GM13976 (cell line): ENCODE measurements at regions not wholly inside any gene's neighbourhood (a gene's known extent, or its start where the extent isn't known, plus 50 kb on each side); places are given as distances from the start of the nearest gene placed in this dataset.

Source experiments
- DNase-seq: peaks from one replicate; pipeline ENCODE4 v3.0.0; 2012; ENCODE audit warnings: low spot score
- in situ Hi-C: fragments of 300-500 bp; cut with MboI; formaldehyde crosslinking; loops from one replicate; pipeline ENCODE4 v1.12.0; 2022; ENCODE audit warnings: low sequenced_read_pairs, mixed read lengths, inconsistent platforms; ENCODE audit not compliant: unreplicated experiment
- TF ChIP-seq, protein P1 (sequence below): IDR thresholded peaks from 2 replicates; pipeline ENCODE4 v1.5.1; 2012; ENCODE audit warnings: borderline replicate concordance, mild to moderate bottlenecking; ENCODE audit not compliant: insufficient read depth; ENCODE audit errors: extremely low read depth, missing control alignments, control extremely low read depth

DNA sequence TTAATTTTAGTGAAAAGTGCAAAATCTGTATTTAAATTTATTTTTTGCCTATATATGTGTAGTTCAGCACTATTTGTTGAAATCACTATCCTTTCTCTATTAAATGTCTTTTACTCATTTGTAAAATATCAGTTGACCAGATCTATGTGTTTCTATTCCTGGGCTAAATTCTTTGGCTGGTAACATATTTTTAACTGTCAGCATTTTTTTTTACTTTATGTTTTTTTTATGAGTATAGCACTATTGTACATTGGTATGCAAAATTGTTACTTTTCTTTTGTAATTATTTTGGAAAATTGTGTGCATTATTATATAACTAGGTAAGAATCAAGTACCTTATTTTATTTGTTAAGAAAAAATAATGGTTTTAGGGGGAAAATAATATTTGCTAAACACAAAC lies 582.8 kb upstream of the ADGRB3 start:
- in situ Hi-C loops = no loop called here
- no peak for DNase-seq

DNA sequence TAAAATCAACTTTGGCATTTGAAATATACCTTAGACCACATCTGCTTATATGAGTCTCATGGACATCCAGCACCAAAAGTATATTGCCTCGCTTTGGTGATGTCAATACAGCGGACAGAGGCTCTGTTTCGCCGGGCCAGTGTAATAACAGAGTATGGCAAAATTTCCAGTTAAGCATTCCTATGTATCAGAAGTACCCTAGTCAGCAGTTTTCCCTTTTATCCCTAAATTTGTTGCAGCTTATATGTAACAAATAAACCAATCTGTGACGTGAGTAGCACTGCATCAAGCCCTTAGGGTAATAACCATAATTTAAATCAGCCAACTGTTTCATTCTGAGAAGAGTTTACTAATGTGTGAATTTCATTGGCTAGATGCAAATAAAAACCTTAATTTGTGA lies 585.5 kb upstream of the ADGRB3 start:
- TF ChIP-seq, protein P1, sequence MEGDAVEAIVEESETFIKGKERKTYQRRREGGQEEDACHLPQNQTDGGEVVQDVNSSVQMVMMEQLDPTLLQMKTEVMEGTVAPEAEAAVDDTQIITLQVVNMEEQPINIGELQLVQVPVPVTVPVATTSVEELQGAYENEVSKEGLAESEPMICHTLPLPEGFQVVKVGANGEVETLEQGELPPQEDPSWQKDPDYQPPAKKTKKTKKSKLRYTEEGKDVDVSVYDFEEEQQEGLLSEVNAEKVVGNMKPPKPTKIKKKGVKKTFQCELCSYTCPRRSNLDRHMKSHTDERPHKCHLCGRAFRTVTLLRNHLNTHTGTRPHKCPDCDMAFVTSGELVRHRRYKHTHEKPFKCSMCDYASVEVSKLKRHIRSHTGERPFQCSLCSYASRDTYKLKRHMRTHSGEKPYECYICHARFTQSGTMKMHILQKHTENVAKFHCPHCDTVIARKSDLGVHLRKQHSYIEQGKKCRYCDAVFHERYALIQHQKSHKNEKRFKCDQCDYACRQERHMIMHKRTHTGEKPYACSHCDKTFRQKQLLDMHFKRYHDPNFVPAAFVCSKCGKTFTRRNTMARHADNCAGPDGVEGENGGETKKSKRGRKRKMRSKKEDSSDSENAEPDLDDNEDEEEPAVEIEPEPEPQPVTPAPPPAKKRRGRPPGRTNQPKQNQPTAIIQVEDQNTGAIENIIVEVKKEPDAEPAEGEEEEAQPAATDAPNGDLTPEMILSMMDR = no peak
- in situ Hi-C loops = no loop called here
- no peak for DNase-seq

More for the DNA sequence above, 582.8 kb upstream of the ADGRB3 start:
- TF ChIP-seq, protein P1 = no peak

DNA sequence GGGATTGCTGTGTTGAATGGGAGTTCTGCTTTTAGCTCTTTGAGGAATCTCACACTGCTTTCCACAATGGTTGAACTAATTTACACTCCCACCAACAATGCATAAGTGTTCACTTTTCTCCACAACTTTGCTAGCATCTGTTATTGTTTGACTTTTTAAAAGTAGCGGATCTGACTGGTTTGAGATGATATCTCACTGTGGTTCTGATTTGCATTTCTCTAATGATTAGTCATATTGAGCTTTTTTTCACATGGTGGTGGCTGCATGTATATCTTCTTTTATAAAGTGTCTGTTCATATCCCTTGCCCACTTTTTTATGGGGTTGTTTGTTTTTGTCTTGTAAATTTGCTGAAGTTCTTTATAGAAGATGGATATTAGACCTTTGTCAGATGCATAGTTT lies 588.3 kb upstream of the ADGRB3 start:
- TF ChIP-seq, protein P1 = no peak
- in situ Hi-C loops = no loop called here
- DNase-seq = no peak

DNA sequence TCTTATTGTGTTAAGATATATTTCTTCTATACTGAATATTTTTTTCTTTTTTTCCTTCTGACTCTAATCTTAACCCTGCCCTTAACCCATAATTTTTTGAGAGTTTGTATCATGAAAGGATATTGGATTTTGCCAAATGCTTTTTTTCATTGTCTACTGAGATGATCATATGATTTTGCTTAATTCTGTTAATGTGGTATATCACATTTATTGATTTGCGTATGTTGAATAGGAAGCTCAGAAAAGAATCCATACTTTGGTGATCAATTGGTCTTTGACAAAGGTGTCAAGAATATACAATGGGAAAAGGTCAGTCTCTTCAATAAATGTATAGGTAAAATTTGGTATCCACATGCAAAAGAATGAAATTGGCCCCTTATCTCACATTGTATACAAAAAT lies 588.8 kb upstream of the ADGRB3 start:
- TF ChIP-seq, protein P1 = no peak
- DNase-seq = no peak
- in situ Hi-C loops = no loop called here

DNA sequence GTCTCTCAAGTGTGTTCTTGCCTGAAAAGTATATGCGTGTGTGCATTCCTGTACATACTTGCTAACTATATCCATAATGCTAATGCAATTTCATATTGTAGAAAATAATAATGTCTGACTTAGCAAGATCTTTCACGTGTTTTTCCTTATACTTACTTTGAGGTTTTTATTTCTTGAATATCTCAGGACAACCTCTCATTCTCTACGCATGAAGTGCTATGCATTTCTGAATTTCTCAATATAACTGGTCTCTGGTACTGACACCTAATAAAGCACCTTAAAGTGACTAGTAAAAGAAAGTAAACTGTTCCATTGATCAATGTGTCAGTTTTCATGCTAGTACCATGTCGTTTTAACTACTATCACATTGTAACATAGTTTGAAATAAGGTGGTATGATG lies 589.9 kb upstream of the ADGRB3 start:
- TF ChIP-seq, protein P1 = no peak
- no peak for DNase-seq
- in situ Hi-C loops = no loop called here

DNA sequence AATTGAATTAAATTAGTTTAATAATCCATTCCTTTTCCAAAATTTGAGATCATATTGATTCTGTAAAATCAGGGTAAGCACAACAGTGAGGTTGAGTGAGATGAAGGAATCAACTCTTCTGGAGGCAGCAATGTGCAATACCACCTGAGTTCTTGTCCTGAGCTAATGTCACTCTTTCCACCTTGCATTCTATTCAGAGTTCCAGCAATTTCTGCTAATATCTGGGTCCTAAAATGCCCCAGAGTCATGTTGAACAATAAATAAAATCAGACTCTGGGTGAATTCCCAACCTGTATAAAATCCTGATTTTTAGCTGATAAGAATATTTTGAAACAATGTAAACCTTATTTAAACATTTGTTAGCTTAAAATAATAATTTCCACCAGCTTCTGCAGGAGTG lies 590.8 kb upstream of the ADGRB3 start:
- TF ChIP-seq, protein P1 = no peak
- no peak for DNase-seq
- in situ Hi-C loops = no loop called here

DNA sequence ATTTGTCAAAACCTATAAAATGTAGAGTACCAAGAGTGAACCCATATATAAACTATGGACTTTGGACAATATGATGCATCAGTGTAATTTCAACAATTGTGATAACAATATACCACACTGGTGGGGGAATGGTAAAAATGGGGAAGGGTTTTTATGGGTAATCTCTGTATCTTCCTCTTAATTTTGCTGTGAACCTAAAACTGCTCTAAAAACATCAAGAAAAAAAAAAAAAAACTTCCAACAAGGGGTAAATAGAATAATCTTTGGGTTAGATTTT lies 592.0 kb upstream of the ADGRB3 start:
- TF ChIP-seq, protein P1 = no peak
- DNase-seq = no peak
- in situ Hi-C loops = no loop called here
